ENCODE measurements at regions not wholly inside any gene's neighbourhood (a gene's known extent, or its start where the extent isn't known, plus 50 kb on each side); places are given as distances from the start of the nearest gene placed in this dataset.

DNA sequence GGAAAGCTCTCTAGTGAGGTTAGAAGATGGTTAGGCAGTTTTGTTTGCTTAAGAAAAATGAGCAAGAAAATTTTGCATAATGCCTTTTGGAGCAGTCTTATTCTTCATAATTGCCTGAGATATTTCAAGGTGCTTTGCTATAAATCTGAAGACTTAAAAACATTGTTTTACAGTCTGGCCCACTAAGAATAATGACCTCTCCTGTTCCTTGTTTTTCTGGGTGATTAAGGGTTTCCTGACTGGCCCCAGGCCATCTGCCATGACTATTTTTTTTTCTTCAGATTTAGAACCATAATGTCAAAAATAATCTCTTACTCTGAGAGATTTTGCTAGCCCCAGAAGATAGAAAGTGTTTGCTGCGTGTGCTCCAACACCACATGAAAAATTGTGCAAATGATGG lies 72.3 kb upstream of the CENPW start:
- no peak overlapping the region for H3K27ac ChIP-seq
- no peak for DNase-seq (ENCODE audit: low read depth, low spot score)

GRCh38 chr6:126268092-126268491 lies 71.8 kb upstream of the CENPW start:
- no peak for DNase-seq (ENCODE audit: low read depth, low spot score)
- no peak overlapping the region for H3K27ac ChIP-seq

DNA sequence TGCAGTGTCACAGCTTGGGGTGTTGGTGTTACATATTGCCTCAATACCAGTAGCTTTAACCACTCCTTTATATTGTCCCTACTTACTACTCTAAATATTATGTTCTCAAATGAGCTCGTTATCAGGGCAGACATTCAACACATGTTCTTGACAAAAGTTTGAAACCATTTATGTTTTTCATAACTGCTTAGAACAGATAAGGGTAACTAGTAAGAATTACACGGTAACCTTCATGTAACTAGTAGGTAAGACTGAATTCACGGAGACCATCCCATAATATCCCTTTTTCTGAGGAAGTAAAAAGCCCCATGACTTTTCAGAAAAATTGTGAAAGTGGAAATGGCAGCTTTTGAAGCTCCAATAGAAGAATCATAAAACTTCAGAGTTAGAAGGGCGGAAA lies 59.6 kb upstream of the CENPW start:
- no peak for DNase-seq (ENCODE audit: low read depth, low spot score)
- no peak overlapping the region for H3K27ac ChIP-seq

- DNase-seq (ENCODE audit: low read depth, low spot score): no peak
- H3K27ac ChIP-seq: no peak overlapping the region
Measured at GRCh38 chr6:126285871-126286365, 54.0 kb upstream of the CENPW start.

Measured in epithelial cell of prostate (primary cell).